H9 (cell line): ENCODE measurements at regions not wholly inside any gene's neighbourhood (a gene's known extent, or its start where the extent isn't known, plus 50 kb on each side); places are given as distances from the start of the nearest gene placed in this dataset.

Experiments
- DNase-seq: peaks from one replicate; pipeline ENCODE4 v3.0.0-alpha.2; 2017
- H2AFZ ChIP-seq: one replicate; pipeline ENCODE4 v1.6.1; 2013; ENCODE audit warnings: mild to moderate bottlenecking, low read length, control low read depth, moderate library complexity
- H2AK5ac ChIP-seq: 2 replicates; pipeline ENCODE4 v1.6.1; 2013; ENCODE audit warnings: low read length, control low read depth, mixed read lengths; ENCODE audit not compliant: insufficient read length
- H2BK120ac ChIP-seq: one replicate; pipeline ENCODE4 v1.6.1; 2013; ENCODE audit warnings: low read depth, mild to moderate bottlenecking, low read length, control low read depth, inconsistent platforms; ENCODE audit not compliant: poor library complexity, severe bottlenecking
- H2BK12ac ChIP-seq: 2 replicates; pipeline ENCODE4 v1.6.1; 2013; ENCODE audit warnings: low read length, control low read depth, mixed read lengths, low read depth; ENCODE audit not compliant: insufficient read length
- H2BK15ac ChIP-seq: 2 replicates; pipeline ENCODE4 v1.6.1; 2013; ENCODE audit warnings: low read depth, low read length, control low read depth
- H2BK20ac ChIP-seq: one replicate; pipeline ENCODE4 v1.6.1; 2013; ENCODE audit warnings: low read depth, mild to moderate bottlenecking, low read length, control low read depth, inconsistent platforms; ENCODE audit not compliant: poor library complexity, severe bottlenecking
- H2BK5ac ChIP-seq: 2 replicates; pipeline ENCODE4 v1.6.1; 2013; ENCODE audit warnings: low read length, control low read depth, mixed read lengths; ENCODE audit not compliant: insufficient read length
- H3K14ac ChIP-seq: 2 replicates; pipeline ENCODE4 v1.6.1; 2013; ENCODE audit warnings: low read length, control low read depth; ENCODE audit not compliant: insufficient read depth
- H3K18ac ChIP-seq: 2 replicates; pipeline ENCODE4 v1.6.1; 2013; ENCODE audit warnings: low read depth, mild to moderate bottlenecking, mixed read lengths, low read length, control low read depth; ENCODE audit not compliant: insufficient read length
- H3K23ac ChIP-seq: 2 replicates; pipeline ENCODE4 v1.6.1; 2013; ENCODE audit warnings: low read length, control low read depth, mixed read lengths, low read depth; ENCODE audit not compliant: insufficient read length
- H3K23me2 ChIP-seq: 2 replicates; pipeline ENCODE4 v1.6.1; 2013; ENCODE audit warnings: low read depth, mild to moderate bottlenecking, mixed read lengths, low read length, control low read depth; ENCODE audit not compliant: insufficient read length, poor library complexity, severe bottlenecking
- H3K27ac ChIP-seq: 2 replicates; pipeline ENCODE4 v1.5.1; 2013; ENCODE audit warnings: low read length, control low read depth, mixed read lengths, low read depth; ENCODE audit not compliant: insufficient read length
- H3K27me3 ChIP-seq: 2 replicates; pipeline ENCODE4 v1.6.1; 2013; ENCODE audit warnings: low read length, control low read depth, inconsistent platforms; ENCODE audit not compliant: insufficient read depth
- H3K4ac ChIP-seq: 2 replicates; pipeline ENCODE4 v1.6.1; 2013; ENCODE audit warnings: low read depth, mild to moderate bottlenecking, control low read depth, inconsistent platforms, low read length, moderate library complexity
- H3K4me1 ChIP-seq: 2 replicates; pipeline ENCODE4 v1.6.1; 2013; ENCODE audit warnings: low read length, control low read depth, inconsistent platforms; ENCODE audit not compliant: insufficient read depth
- H3K4me2 ChIP-seq: 2 replicates; pipeline ENCODE4 v1.6.1; 2013; ENCODE audit warnings: low read length, control low read depth, mixed read lengths; ENCODE audit not compliant: insufficient read length, insufficient read depth
- H3K56ac ChIP-seq: 2 replicates; pipeline ENCODE4 v1.6.1; 2013; ENCODE audit warnings: low read depth, mild to moderate bottlenecking, mixed read lengths, low read length, control low read depth; ENCODE audit not compliant: insufficient read length
- H3K79me1 ChIP-seq: 2 replicates; pipeline ENCODE4 v1.6.1; 2013; ENCODE audit warnings: low read depth, mild to moderate bottlenecking, moderate library complexity, low read length, control low read depth, inconsistent platforms; ENCODE audit not compliant: insufficient read depth, poor library complexity, severe bottlenecking
- H3K79me2 ChIP-seq: 2 replicates; pipeline ENCODE4 v1.6.1; 2013; ENCODE audit warnings: low read length, control low read depth, inconsistent platforms; ENCODE audit not compliant: insufficient read depth
- H3K9ac ChIP-seq: 2 replicates; pipeline ENCODE4 v1.6.1; 2013; ENCODE audit warnings: low read length, control low read depth, mixed read lengths; ENCODE audit not compliant: insufficient read length; ENCODE audit errors: extremely low read depth
- H3K9me3 ChIP-seq: one replicate; pipeline ENCODE4 v1.6.1; 2013; ENCODE audit warnings: low read depth, low read length, inconsistent platforms; ENCODE audit not compliant: control insufficient read depth
- H3T11ph ChIP-seq: one replicate; pipeline ENCODE4 v1.6.1; 2013; ENCODE audit warnings: mild to moderate bottlenecking, low read length, control low read depth, inconsistent platforms
- H4K20me1 ChIP-seq: one replicate; pipeline ENCODE4 v1.6.1; 2013; ENCODE audit not compliant: control insufficient read depth, insufficient read length, insufficient read depth
- H4K5ac ChIP-seq: 2 replicates; pipeline ENCODE4 v1.6.1; 2013; ENCODE audit warnings: low read depth, mild to moderate bottlenecking, mixed read lengths, low read length, control low read depth; ENCODE audit not compliant: insufficient read length
- H4K8ac ChIP-seq: replicated peaks from 2 replicates; pipeline ENCODE4 v1.6.1; 2013; ENCODE audit warnings: low read length, control low read depth, mixed read lengths, low read depth; ENCODE audit not compliant: insufficient read length
- H4K91ac ChIP-seq: 2 replicates; pipeline ENCODE4 v1.6.1; 2013; ENCODE audit warnings: low read depth, mild to moderate bottlenecking, moderate library complexity, mixed read lengths, low read length, control low read depth; ENCODE audit not compliant: insufficient read length
- H3K27ac Mint-ChIP-seq, 3 experiments: 2 replicates in 2 of 3; 3 replicates in 1 of 3; pipeline ENCODE4 v1.8.0; 2020 to 2021; ENCODE audit warnings: mixed read lengths in 3 of 3, mild to moderate bottlenecking in 1 of 3, moderate library complexity in 1 of 3
- H3K27me3 Mint-ChIP-seq: 2 replicates; pipeline ENCODE4 v1.8.0; 2021; ENCODE audit warnings: low read depth, mild to moderate bottlenecking, moderate library complexity, mixed read lengths
- H3K36me3 Mint-ChIP-seq, 3 experiments: 2 replicates in 2 of 3; 3 replicates in 1 of 3; pipeline ENCODE4 v1.8.0; 2020 to 2021; ENCODE audit warnings: low read depth in 3 of 3, mixed read lengths in 3 of 3; ENCODE audit not compliant: insufficient read depth in 1 of 3
- H3K4me1 Mint-ChIP-seq, 2 experiments: 2 replicates each; pipeline ENCODE4 v1.8.0; 2020; ENCODE audit warnings: mixed read lengths in 2 of 2
- H3K4me3 Mint-ChIP-seq, 2 experiments: 2 replicates in 1 of 2; 3 replicates in 1 of 2; pipeline ENCODE4 v1.8.0; 2020 to 2021; ENCODE audit warnings: mild to moderate bottlenecking in 2 of 2, mixed read lengths in 2 of 2, moderate library complexity in 1 of 2
- H3K9me3 Mint-ChIP-seq, 2 experiments: 2 replicates in 1 of 2; 3 replicates in 1 of 2; pipeline ENCODE4 v1.8.0; 2020; ENCODE audit warnings: mild to moderate bottlenecking in 2 of 2, mixed read lengths in 2 of 2, moderate library complexity in 1 of 2
- WGBS: extraction: QIAGEN DNeasy Blood & Tissue Kit; methylation state at CpG from one replicate; pipeline ENCODE4 v1.1.7; 2013; ENCODE audit warnings: missing lambda C conversion rate, low lambda C conversion rate, mixed read lengths; ENCODE audit not compliant: insufficient read length; ENCODE audit errors: extremely low coverage; 5-methylcytosine and 5-hydroxymethylcytosine counted together
- TF ChIP-seq, protein P1 (sequence below): fragments of 200-600 bp; sonication (generic); conservative IDR thresholded peaks from 3 replicates; pipeline ENCODE4 v1.8.0; 2021; ENCODE audit warnings: antibody characterized with exemption, mild to moderate bottlenecking

DNA sequence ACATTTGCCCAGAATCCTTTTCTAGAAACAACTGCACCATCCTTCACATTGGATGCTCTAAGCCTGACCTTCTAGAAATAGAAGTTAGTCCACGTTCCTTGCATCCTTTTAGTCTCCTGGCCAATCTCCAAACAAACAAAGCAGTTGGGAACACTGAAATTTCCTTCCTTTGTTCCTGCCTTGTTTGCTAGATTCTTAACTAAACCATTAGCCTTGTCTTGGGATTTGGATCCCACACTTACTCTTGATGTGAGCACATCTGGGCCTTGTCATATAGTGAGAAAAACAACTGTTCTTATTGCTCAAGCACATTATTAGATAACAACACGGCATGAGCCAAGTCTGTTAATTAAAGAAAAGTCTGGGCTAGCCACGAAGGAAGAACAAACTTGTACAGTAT, 319.3 kb upstream of the GHITM start:
- no peak overlapping the region for H3K4me2 ChIP-seq
- H3K56ac ChIP-seq = no peak overlapping the region
- no peaks in the 10 kb centered on the region for H3K27me3 ChIP-seq
- TF ChIP-seq, protein P1, sequence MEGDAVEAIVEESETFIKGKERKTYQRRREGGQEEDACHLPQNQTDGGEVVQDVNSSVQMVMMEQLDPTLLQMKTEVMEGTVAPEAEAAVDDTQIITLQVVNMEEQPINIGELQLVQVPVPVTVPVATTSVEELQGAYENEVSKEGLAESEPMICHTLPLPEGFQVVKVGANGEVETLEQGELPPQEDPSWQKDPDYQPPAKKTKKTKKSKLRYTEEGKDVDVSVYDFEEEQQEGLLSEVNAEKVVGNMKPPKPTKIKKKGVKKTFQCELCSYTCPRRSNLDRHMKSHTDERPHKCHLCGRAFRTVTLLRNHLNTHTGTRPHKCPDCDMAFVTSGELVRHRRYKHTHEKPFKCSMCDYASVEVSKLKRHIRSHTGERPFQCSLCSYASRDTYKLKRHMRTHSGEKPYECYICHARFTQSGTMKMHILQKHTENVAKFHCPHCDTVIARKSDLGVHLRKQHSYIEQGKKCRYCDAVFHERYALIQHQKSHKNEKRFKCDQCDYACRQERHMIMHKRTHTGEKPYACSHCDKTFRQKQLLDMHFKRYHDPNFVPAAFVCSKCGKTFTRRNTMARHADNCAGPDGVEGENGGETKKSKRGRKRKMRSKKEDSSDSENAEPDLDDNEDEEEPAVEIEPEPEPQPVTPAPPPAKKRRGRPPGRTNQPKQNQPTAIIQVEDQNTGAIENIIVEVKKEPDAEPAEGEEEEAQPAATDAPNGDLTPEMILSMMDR = no peak
- H3K23ac ChIP-seq = no peak overlapping the region
- no peak overlapping the region for H2BK5ac ChIP-seq
- no peak overlapping the region for H4K8ac ChIP-seq
- Mint-ChIP-seq H3K4me1 (peaks cover 19 to 22% of the 10 kb centered on the region in 2 experiments), H3K27ac (no peak overlapping the region), H3K36me3 (no peaks in the 10 kb centered on the region), H3K9me3 (no peaks in the 10 kb centered on the region; a peak in 1 of 5 replicates), H3K27me3 (no peaks in the 10 kb centered on the region; the same call in 1 of the 2 replicates), H3K4me3 (no peak overlapping the region)
- no peaks in the 10 kb centered on the region for H3K79me1 ChIP-seq
- no peak overlapping the region for H3K18ac ChIP-seq
- no peaks in the 10 kb centered on the region for H3K9me3 ChIP-seq
- no CpG with 5 or more reads among the region's 3 CpGs for WGBS
- no peak overlapping the region for H2AFZ ChIP-seq
- H4K5ac ChIP-seq = no peak overlapping the region
- H3K9ac ChIP-seq = no peak overlapping the region
- no peak overlapping the region for H3K4ac ChIP-seq
- H2AK5ac ChIP-seq = no peak overlapping the region
- H3K14ac ChIP-seq = no peak overlapping the region
- no peak overlapping the region for H4K91ac ChIP-seq
- H3K23me2 ChIP-seq = no peaks in the 10 kb centered on the region
- no peaks in the 10 kb centered on the region for H4K20me1 ChIP-seq
- H2BK15ac ChIP-seq = no peak overlapping the region
- no peaks in the 10 kb centered on the region for H3K79me2 ChIP-seq
- H3T11ph ChIP-seq = no peak overlapping the region
- H2BK120ac ChIP-seq = no peak overlapping the region
- no peak overlapping the region for H2BK12ac ChIP-seq
- H3K4me1 ChIP-seq = no peaks in the 10 kb centered on the region
- no peak overlapping the region for H2BK20ac ChIP-seq
- no peak overlapping the region for H3K27ac ChIP-seq
- DNase-seq = no peak
